A204.1 (cell line): ENCODE measurements at regions not wholly inside any gene's neighbourhood (a gene's known extent, or its start where the extent isn't known, plus 50 kb on each side); places are given as distances from the start of the nearest gene placed in this dataset.
"Not testable (repeated sequence)": the region's sequence is repeated elsewhere in the genome, so short reads cannot be mapped to it uniquely, and the experiment has no call there.

Source experiments
- FAIRE-seq: peaks from 2 replicates; lab custom pipeline; 2012; peaks lifted over from hg19 to GRCh38; lab: Jason Lieb, UNC

DNA sequence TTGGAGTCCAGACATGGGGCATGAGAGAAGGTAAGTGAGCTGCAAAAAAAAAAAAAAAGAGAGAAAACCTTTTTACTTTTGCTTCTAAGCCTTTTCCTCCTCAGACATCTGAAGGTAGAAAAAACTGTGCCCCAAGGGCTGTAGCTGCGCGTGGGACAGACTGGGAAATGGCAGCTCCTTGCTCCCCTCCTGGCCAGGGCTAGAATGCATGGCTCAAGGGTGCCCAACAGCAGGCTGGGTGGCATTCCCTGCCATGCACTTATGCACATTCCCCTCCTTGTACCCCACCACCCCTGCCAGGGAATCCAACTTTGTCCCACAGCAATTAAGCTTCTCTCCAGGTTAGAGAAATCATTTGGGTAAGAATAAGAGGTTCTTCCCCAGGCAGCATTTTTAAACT lies 421.2 kb downstream of the TRAM1L1 start:
- FAIRE-seq = no peak

DNA sequence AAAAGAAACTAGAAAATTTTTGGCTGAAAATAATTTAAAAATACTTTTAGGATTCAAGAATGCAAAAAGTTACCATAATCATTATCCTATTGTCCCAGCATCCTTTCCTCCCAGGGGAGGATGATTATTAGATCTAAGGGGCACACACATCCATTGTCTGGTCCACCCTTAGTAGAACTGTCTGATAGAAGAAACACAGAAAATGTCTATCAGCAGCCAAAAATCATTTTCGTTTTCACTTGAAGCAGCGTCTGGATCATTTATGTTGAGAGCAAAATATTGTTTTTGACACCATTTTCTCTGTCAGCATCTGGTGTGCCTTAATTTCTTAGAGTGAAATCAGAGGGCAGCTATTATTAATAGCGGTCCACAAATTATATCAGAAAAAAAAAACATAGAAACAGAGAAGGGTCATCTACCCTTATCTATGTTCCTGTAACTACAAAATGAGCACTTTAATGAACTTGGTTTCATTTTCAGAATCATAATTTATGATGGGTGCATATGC lies 446.3 kb downstream of the TRAM1L1 start:
- no peak for FAIRE-seq

- no peak for FAIRE-seq
Measured at GRCh38 chr4:116638592-116638991, 446.8 kb downstream of the TRAM1L1 start.

DNA sequence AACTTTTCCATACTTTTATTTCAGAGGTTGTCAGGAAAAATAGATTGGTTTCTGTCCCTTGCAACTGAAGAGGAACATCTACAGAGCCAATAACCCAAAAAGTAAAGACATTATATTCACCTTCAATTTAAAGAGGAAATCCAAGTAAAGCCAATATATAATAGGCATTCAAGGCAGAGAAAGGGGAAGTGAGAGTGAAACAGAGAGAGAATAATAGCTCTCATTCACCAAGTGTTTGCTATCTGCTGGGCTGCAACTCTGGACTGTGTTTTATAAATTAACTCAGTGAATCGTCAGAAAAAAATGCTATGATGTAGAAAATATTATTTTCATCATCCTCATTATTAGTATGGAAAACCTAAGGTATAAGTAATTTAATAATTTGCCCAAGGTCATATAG lies 448.5 kb downstream of the TRAM1L1 start:
- FAIRE-seq = no peak

DNA sequence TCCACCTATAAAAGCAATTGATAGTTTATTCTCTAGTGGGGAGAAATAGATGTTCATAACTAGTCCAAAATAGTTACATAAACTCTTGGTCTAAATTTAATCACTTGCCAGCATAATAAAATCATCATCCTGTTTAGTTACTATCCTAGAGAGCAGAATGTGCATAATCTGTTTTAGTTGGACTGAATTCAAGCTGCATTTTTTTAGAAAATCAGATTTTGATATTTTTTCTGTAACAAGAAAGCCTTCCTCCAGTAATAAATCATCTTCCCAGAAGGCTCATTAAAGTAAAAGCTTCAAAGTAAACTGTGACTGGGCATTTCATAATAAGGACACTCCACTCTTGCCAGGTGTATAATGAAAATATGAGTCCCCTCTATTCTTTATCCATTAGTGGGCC lies 453.1 kb downstream of the TRAM1L1 start:
- no peak for FAIRE-seq

GRCh38 chr4:116628598-116628997 lies 456.8 kb downstream of the TRAM1L1 start:
- no peak for FAIRE-seq

DNA sequence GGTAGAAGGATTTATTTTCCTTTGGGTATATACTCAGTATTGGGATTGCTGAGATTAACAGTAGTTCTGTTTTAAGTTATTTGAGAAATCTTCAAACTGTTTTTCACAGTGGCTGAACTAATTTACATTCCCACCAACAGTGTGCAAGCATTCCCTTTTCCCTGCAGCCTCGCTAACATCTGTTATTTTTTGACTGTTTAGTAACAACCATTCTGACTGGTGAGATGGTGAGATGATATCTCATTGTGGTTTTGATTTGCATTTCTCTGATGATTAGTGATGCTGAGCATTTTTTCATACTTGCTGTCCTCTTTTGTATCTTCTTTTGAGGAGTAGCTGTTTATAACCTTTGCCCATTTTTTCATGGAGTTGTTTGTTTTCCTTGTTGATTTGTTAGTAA lies 457.8 kb downstream of the TRAM1L1 start:
- no peak for FAIRE-seq

DNA sequence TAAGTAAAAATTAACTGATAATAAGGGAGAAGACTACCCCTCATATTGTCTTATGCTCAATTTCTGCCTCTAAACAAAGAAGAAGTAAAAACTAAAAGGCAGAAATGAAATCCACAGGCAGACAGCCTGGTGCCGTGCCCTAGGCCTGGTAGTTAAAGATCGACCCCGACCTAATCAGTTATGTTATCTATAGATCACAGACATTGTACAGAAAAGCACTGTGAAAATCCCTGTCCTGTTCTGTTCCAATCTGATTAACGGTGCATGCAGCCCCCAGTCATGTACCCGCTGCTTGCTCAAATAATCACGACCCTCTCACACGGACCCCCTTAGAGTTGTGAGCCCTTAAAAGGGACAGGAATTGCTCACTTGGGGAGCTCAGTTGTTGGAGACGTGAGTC lies 465.9 kb downstream of the TRAM1L1 start:
- not testable (repeated sequence) for FAIRE-seq

DNA sequence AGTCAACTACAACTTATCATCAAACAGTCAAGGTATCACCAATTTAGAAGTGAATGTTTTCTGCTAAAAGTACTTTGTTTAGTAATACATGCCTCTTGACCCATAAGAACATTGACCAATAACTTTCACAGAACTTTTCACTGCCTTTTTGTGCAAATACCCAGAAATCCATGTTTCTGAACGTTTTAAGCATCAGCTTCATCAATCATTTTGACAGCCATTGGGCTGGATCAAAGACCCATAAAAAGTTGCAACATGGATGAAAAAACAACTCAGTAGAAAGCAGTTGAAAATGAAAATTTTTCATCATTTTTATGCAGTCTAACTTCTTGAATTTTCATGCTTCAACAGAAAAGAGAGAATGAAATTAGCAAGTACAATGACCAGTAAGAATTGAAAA lies 466.7 kb downstream of the TRAM1L1 start:
- FAIRE-seq = no peak

DNA sequence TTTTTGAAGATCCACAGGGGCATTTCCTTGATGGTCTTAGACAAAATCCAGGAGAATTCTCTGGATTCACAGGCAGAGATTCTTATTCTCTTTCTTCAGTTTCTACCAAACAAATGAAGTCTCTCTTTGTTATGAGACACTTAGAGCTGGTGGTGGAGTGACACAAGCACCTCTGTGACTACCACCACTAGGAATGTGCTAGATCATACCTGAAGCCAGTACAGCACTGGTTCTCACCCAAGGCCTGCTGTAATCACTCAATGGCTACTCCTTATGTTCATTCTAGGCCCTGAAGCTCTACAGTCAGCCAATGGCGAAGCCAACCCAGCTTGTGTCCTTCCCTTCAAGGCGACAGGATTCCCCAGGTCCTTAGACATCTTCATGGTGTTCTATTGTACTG lies 482.3 kb downstream of the TRAM1L1 start:
- FAIRE-seq = no peak

DNA sequence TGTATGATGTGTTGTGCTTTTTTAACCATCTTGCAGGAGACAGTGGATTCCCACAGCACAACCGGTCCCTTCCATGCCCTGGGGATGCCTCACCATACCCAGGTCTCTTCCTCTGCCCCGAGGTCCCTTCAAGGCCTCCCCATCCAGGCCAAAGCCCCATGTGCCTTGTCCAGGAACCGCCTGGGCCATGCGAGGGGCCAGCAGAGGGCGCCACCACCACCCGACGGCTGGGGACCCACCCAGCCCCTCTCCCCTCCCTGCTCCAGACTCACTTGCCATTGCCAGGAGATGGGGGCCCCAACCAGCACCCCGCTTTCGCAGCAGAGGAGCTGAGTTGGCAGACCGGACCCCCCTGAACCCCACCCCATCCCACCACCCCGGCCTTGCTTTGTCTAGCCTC lies 485.5 kb downstream of the TRAM1L1 start:
- FAIRE-seq = no peak

DNA sequence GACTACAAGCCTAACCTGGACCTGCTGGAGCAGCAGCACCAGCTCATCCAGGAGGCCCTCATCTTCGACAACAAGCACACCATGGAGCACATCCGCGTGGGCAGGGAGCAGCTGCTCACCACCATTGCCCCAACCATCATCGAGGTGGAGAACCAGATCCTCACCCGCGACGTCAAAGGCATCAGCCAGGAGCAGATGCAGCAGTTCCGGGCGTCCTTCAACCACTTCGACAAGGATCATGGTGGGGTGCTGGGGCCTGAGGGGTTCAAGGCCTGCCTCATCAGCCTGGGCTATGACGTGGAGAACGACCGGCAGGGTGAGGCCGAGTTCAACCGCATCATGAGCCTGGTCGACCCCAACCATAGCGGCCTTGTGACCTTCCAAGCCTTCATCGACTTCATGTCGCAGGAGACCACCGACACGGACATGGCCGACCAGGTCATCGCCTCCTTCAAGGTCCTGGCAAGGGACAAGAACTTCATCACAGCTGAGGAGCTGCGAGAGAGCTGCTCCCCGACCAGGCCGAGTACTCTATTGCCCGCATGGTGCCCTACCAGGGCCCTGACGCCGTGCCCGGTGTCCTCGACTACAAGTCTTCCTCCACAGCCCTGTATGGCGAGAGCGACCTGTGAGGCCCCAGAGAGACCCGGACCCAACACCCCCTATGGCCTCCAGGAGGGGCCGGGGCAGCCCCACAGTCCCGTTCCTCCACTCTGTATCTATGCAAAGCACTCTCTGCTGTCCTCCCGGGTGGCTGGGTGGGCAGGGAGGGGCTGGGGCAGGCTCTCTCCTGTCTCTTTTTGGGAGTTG lies 486.2 kb downstream of the TRAM1L1 start:
- no peak for FAIRE-seq

DNA sequence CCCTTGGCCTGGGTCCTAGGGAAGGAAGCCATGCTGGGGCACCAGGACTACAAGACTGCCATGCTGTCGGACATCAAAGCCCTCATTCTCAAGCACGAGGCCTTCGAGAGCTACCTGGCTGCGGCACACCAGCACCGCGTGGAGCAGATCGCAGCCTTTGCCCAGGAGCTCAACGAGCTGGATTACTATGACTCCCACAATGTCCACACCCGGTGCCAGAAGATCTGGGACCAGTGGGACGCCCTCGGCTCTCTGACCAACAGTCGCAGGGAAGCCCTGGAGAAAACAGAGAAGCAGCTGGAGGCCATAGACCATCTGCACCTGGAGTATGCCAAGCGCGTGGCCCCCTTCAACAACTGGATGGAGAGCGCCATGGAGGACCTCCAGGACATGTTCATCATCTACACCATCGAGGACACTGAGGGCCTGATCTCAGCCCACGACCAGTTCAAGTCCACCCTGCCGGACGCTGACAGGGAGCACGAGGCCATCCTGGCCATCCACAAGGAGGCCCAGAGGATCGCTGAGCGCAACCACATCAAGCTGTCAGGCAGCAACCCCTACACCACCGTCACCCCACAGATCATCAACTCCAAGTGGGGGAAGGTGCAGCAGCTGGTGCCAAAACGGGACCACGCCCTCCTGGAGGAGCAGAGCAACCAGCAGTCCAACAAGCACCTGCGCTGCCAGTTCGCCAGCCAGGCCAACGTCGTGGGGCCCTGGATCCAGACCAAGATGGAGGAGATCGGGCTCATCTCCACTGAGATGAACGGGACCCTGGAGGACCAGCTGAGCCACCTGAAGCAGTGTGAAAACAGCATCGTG lies 487.0 kb downstream of the TRAM1L1 start:
- no peak for FAIRE-seq

DNA sequence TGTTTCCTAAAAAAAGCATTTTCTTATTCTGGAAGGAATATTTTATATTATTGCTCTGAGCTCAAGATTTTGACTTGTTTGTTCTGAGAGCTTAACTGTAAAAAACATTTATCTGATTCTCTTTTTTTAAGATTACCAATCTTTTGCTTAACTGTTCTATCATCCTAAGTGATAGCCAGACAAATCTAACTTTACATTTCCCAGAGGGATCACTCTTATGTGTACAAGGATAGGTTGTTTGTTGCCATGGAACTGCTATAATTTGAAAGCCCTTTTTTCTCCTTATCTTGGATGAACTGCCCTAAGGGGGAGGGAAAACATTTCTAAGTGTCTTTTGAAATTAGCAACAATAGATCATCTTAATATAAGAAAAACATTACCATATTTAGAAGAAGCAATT lies 494.7 kb downstream of the TRAM1L1 start:
- no peak for FAIRE-seq

- FAIRE-seq = no peak
Measured at GRCh38 chr4:116588783-116589182, 496.6 kb downstream of the TRAM1L1 start.

GRCh38 chr4:116585246-116585645 lies 500.1 kb downstream of the TRAM1L1 start:
- FAIRE-seq = no peak

GRCh38 chr4:116577321-116577720 lies 508.1 kb downstream of the TRAM1L1 start:
- no peak for FAIRE-seq

DNA sequence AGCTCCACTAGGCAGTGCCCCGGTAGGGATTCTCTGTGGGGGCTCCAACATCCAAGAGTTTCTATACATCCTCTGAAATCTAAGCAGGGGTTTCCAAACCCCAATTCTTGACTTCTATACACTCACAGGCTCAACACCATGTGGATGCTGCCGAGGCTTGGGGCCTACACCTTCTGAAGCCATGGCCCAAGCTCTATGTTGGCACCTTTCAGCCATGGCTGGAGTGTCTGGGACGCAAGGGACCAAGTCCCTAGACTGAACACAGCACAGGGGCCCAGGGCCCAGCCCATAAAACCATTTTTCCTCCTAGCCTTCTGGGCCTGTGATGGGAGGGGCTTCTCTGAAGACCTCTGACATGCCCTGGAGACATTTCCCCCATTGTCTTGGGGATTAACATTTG lies 511.8 kb downstream of the TRAM1L1 start:
- FAIRE-seq = no peak

DNA sequence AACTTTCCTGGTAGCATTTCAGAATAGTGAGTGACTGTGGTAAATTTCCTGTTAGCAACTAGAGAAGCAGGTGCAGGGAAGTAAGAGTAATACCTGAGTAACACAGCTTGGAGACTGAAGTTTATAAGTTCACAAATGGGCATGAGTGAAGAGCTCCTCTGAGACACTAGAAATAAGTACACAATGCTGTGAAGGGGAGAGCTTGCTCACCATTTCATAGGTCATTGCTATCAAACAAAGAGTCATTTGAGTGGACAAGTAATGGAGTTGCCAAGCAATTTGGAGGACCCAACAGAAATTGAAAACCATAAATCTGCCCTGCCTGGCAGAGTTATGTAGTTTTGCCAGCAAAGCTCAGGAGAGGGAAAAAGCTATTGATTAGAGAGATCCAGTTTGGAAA lies 523.6 kb downstream of the TRAM1L1 start:
- FAIRE-seq = no peak

- no peak for FAIRE-seq
Measured at GRCh38 chr4:116551806-116552205, 533.6 kb downstream of the TRAM1L1 start.

DNA sequence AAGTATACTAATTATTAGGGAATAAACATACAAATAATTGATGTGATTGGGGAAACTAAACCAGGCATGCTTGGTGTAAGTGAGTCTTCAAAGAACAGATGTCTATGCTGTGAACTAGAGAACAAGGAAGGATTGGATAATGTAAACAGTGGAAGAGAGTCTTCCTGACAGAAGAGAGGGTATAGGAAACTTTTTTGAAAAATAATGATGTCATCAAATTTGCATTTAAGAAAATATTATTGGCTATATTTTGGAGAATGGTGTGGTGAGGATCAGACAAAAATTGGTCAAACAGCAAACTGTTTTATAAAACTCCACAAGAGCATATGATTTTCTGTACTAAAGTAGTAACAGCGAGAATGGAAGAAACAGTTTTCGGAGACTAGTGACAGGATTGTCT lies 537.7 kb downstream of the TRAM1L1 start:
- FAIRE-seq = no peak

GRCh38 chr4:116546759-116547158 lies 538.6 kb downstream of the TRAM1L1 start:
- FAIRE-seq = no peak

- no peak for FAIRE-seq
Measured at GRCh38 chr4:116544946-116545345, 540.4 kb downstream of the TRAM1L1 start.

GRCh38 chr4:116539744-116540143 lies 545.6 kb downstream of the TRAM1L1 start:
- no peak for FAIRE-seq
